ENCODE measurements at regions not wholly inside any gene's neighbourhood (a gene's known extent, or its start where the extent isn't known, plus 50 kb on each side); places are given as distances from the start of the nearest gene placed in this dataset.

DNA sequence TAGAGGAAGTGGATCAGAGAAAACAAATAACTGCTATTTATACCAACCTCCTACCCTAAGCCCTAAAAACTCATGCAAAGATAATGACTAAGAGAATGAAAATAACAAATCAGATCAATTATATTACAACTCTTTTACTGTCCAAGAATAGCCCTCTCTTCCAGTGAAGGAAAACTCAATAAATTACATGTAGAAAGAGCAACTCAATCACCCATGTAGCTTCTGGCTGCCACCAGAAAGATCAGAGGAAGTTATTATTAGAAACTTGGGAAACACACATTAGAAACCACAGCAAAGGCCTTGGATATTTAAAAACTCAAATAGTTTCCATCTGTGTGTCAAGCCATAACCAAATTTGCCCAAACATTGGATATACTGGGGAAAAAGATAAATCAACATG, 134.0 kb upstream of the TARS1 start:
- no peak overlapping the region for H3K27ac ChIP-seq
- peaks cover 3% of the 10 kb centered on the region for H3K4me1 ChIP-seq (replicated peaks)
- no peak for TF ChIP-seq POLR2AphosphoS5 (IDR thresholded peaks at IDR 0.05)
- TF ChIP-seq, protein P1, sequence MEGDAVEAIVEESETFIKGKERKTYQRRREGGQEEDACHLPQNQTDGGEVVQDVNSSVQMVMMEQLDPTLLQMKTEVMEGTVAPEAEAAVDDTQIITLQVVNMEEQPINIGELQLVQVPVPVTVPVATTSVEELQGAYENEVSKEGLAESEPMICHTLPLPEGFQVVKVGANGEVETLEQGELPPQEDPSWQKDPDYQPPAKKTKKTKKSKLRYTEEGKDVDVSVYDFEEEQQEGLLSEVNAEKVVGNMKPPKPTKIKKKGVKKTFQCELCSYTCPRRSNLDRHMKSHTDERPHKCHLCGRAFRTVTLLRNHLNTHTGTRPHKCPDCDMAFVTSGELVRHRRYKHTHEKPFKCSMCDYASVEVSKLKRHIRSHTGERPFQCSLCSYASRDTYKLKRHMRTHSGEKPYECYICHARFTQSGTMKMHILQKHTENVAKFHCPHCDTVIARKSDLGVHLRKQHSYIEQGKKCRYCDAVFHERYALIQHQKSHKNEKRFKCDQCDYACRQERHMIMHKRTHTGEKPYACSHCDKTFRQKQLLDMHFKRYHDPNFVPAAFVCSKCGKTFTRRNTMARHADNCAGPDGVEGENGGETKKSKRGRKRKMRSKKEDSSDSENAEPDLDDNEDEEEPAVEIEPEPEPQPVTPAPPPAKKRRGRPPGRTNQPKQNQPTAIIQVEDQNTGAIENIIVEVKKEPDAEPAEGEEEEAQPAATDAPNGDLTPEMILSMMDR (IDR thresholded peaks at IDR 0.05), result no peak
- no peak for TF ChIP-seq POLR2A (IDR thresholded peaks at IDR 0.05)
- H3K4me3 ChIP-seq, result no peak overlapping the region
- no peaks in the 10 kb centered on the region for H3K9me3 ChIP-seq
- H3K36me3 ChIP-seq, result no peaks in the 10 kb centered on the region
- no peak for DNase-seq (ENCODE audit: low spot score)
- H3K27me3 ChIP-seq (replicated peaks; ENCODE audit: insufficient read depth), result no peaks in the 10 kb centered on the region
- intact Hi-C loops (cut with DNase I), result no loop called here

DNA sequence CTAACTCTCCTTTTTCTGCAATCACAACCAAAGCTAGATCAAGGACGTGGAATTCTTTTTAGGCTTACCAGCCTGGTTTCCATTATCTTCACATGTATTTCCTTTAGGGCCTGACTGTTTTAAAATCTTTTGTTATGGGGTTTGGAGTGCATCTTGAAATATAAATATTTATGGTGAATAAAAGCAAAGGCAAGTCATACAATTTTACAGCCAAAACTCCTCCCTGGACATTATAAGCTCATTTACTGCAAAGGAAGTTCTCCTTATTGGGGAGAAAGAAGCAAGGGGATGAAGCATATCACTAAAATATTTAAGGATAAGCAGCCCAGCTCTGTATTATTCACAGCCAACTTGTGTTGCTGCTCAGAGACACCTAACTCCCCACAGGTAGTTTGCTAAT, 132.2 kb upstream of the TARS1 start:
- Histone ChIP-seq H3K4me3 (no peak overlapping the region), H3K4me1 (replicated peaks) (peaks cover 3% of the 10 kb centered on the region), H3K36me3 (no peaks in the 10 kb centered on the region), H3K27ac (no peak overlapping the region), H3K27me3 (replicated peaks; ENCODE audit: insufficient read depth) (no peaks in the 10 kb centered on the region), H3K9me3 (no peaks in the 10 kb centered on the region)
- TF ChIP-seq, protein P1 (IDR thresholded peaks at IDR 0.05), result no peak
- no peak for DNase-seq (ENCODE audit: low spot score)
- WGBS, result 91% methylated on average over 1 of the region's 1 CpG
- intact Hi-C loops (cut with DNase I), result no loop called here

DNA sequence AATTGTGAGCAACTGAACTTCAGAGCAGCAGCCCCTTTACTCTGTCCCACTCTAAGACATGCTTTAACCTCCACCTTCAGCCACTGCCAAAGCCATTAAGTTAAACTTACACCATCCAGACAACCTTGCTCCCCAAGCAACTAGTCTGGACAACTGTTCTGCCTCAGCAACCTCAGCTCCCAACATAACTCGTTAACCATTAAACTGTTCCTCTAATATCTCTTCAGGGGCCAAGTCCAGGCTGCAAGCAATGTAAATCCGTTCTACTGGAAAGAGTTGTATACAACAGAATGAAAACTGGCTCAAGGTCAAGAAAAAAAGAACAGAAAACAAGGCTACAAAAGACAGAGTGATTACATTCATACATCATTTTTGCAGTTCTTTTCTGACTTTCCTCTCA, 131.7 kb upstream of the TARS1 start:
- Histone ChIP-seq H3K9me3 (no peaks in the 10 kb centered on the region), H3K36me3 (no peaks in the 10 kb centered on the region), H3K4me3 (no peak overlapping the region), H3K4me1 (replicated peaks) (peaks cover 3% of the 10 kb centered on the region), H3K27me3 (replicated peaks; ENCODE audit: insufficient read depth) (no peaks in the 10 kb centered on the region), H3K27ac (no peak overlapping the region)
- no peak for DNase-seq (ENCODE audit: low spot score)
- TF ChIP-seq, protein P1 (IDR thresholded peaks at IDR 0.05), result no peak
- TF ChIP-seq POLR2A (IDR thresholded peaks at IDR 0.05) (no peak), POLR2AphosphoS5 (IDR thresholded peaks at IDR 0.05) (no peak)
- 31% methylated on average over 2 of the region's 2 CpGs for WGBS
- intact Hi-C loops (cut with DNase I), result no loop called here

DNA sequence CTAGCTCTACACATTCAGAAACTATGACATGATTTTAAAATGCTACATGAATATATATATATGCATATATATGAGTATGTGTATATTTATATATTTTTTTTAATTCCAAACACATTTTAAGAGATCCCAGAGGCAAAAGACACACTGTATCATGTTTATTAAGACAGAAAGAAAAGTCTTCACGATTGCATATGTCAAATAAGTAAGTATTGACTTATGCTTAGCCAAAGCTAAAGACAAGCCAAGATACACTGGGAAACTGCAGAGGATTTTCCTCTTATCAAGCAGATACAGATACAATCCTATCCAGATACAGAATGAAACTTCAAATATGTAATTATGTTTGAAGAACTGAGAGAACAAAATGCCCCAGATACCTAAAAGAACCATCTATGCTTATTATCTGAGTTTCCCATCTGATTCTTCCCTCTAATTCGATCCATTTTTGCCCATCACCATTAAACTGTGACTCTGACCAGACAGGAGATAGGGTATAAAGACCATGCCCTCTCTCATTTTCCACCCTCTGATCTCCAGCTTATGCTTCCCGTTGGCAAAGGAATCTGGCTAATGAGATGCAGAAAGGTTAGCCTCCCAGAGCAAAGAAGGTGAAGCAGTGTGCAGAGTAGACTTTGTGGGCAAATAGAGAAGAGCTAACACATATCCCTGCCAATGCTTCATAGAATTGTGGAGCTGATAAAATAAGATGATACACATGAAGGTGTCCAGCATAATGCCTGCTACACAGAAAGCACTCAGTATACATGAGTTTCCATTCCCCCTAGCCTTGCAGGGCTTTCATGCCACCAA, 131.0 kb upstream of the TARS1 start:
- Histone ChIP-seq H3K27me3 (replicated peaks; ENCODE audit: insufficient read depth) (no peaks in the 10 kb centered on the region), H3K4me1 (replicated peaks) (peaks cover 3% of the 10 kb centered on the region), H3K36me3 (no peaks in the 10 kb centered on the region), H3K4me3 (no peak overlapping the region), H3K9me3 (no peaks in the 10 kb centered on the region), H3K27ac (no peak overlapping the region)
- intact Hi-C loops (cut with DNase I), result no loop called here
- 60% methylated on average over 3 of the region's 3 CpGs for WGBS
- no peak for TF ChIP-seq POLR2A (IDR thresholded peaks at IDR 0.05)
- no peak for TF ChIP-seq POLR2AphosphoS5 (IDR thresholded peaks at IDR 0.05)
- TF ChIP-seq, protein P1 (IDR thresholded peaks at IDR 0.05), result no peak
- no peak for DNase-seq (ENCODE audit: low spot score)

DNA sequence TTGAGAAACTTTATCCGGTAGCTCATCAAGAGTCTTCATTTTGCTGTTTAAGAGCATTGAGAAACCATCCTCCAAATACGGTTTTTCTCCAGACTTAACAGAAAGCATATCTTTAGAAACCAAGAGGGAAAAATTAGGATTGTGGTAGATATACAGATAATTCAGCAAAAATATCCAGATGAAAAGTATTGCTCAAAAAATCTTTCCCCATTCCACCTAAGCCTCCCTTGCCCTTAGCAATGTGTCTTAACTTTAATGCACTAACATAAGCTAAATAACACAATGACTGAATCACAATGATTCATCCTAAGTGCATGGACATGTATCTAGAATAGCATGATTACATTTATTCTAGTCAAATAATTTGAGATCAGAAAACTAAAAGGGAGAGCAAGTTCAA, 130.3 kb upstream of the TARS1 start:
- 96% methylated on average over 2 of the region's 2 CpGs for WGBS
- Histone ChIP-seq H3K27ac (no peak overlapping the region), H3K36me3 (no peaks in the 10 kb centered on the region), H3K27me3 (replicated peaks; ENCODE audit: insufficient read depth) (no peaks in the 10 kb centered on the region), H3K4me1 (replicated peaks) (peaks cover 3% of the 10 kb centered on the region), H3K4me3 (no peak overlapping the region), H3K9me3 (no peaks in the 10 kb centered on the region)
- TF ChIP-seq POLR2A (IDR thresholded peaks at IDR 0.05) (no peak), POLR2AphosphoS5 (IDR thresholded peaks at IDR 0.05) (no peak)
- TF ChIP-seq, protein P1 (IDR thresholded peaks at IDR 0.05), result no peak
- intact Hi-C loops (cut with DNase I), result no loop called here
- DNase-seq (ENCODE audit: low spot score), result no peak
